HG02852 (cell line): ENCODE measurements at regions not wholly inside any gene's neighbourhood (a gene's known extent, or its start where the extent isn't known, plus 50 kb on each side); places are given as distances from the start of the nearest gene placed in this dataset.

Source experiments
- ATAC-seq: cut with Tn5 transposase; IDR thresholded peaks from one replicate; pipeline ENCODE4 v1.9.1; 2021; ENCODE audit warnings: mild to moderate bottlenecking, moderate library complexity; ENCODE audit not compliant: unreplicated experiment

GRCh38 chr13:39279077-39279476 is 240.8 kb downstream of the NHLRC3 start:
- ATAC-seq, result no peak

- ATAC-seq, result no peak
Measured at GRCh38 chr13:39281539-39282150, 243.4 kb downstream of the NHLRC3 start.

GRCh38 chr13:39282400-39282972 is 244.2 kb downstream of the NHLRC3 start:
- peak; percentile 97 for ATAC-seq

- no peak for ATAC-seq
Measured at GRCh38 chr13:39283072-39283471, 244.8 kb downstream of the NHLRC3 start.

GRCh38 chr13:39284801-39285388 is 246.6 kb downstream of the NHLRC3 start:
- ATAC-seq, result no peak
